Fibroblast of lung (primary cell): ENCODE measurements at regions not wholly inside any gene's neighbourhood (a gene's known extent, or its start where the extent isn't known, plus 50 kb on each side); places are given as distances from the start of the nearest gene placed in this dataset.

Source experiments
- CTCF ChIP-seq, 2 donors: IDR thresholded peaks in 1 of 2; conservative IDR thresholded peaks in 1 of 2; 1 replicate in 1 of 2; 2 replicates in 1 of 2; pipeline ENCODE4 v1.5.1; 2011 to 2012; ENCODE audit warnings: low read length in 2 of 2, control low read depth in 1 of 2, inconsistent platforms in 1 of 2, low read depth in 1 of 2, mild to moderate bottlenecking in 1 of 2
- EZH2 ChIP-seq: IDR thresholded peaks from 2 replicates; pipeline ENCODE4 v1.5.1; 2012; ENCODE audit warnings: low read length, control low read depth, mild to moderate bottlenecking; ENCODE audit errors: missing control alignments

DNA sequence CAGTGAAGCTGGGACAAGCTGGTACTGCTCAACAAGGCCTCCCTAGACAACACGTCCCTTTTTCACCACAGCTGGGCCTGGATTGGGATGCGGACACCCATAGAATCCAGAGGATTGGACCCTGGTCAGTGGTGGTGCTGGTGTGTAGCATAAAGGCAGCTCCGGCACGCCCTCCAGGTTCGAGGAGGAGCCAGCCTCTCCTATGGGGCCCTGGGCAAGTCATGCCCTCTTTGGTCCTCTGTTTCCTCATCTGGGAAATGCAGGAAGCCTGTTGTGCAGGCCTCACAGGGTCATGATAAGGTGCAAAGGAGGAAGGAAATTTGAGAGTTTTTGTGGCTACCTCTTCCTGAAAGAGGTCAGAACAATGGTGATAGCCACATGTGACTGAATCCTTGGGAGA, 1741.7 kb downstream of the TP53TG3F start:
- TF ChIP-seq EZH2: no peak
- TF ChIP-seq CTCF (conservative IDR thresholded peaks at IDR 0.05 in 1 of 2, IDR thresholded peaks at IDR 0.05 in 1 of 2; ENCODE audit: low read depth in 1 of 2, low read length in 2 of 2): no peak
